HEK293 (cell line): ENCODE measurements at regions not wholly inside any gene's neighbourhood (a gene's known extent, or its start where the extent isn't known, plus 50 kb on each side); places are given as distances from the start of the nearest gene placed in this dataset.

Experiments used
- ZNF558 ChIP-seq: fragments of 450-650 bp; formaldehyde crosslinking; IDR thresholded peaks from 2 replicates; pipeline ENCODE4 v1.5.1; 2016; ENCODE audit warnings: missing biosample characterization, missing genetic modification characterization
- TF ChIP-seq, protein P1 (sequence below): fragments of 450-650 bp; formaldehyde crosslinking; IDR thresholded peaks from 2 replicates; pipeline ENCODE4 v1.5.1; 2017; ENCODE audit warnings: missing biosample characterization, missing genetic modification characterization
- TF ChIP-seq, protein P2 (sequence below): fragments of 450-650 bp; formaldehyde crosslinking; IDR thresholded peaks from 2 replicates; pipeline ENCODE4 v1.5.1; 2016; ENCODE audit warnings: missing biosample characterization, missing genetic modification characterization

DNA sequence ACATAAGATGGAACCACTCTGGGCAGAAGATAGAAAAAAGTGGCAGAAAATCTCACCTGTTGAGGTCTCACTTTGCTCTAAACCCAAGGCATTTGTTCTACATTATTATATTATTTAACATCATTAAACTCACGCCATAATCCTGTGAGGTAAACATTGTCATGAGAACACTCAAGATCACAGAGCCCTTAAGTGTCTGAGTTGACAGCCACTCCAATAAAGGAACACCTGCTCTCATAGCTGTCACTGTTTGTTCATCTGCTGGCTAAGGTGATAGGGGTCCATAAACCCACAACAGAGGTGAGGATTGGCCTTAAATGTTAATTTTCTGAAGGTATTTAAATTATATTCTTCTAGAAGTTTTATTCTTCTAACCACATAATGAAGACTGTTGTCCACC lies 439.7 kb downstream of the RIT2 start:
- TF ChIP-seq ZNF558 (tag by site-specific recombination) = no peak
- TF ChIP-seq, protein P1, sequence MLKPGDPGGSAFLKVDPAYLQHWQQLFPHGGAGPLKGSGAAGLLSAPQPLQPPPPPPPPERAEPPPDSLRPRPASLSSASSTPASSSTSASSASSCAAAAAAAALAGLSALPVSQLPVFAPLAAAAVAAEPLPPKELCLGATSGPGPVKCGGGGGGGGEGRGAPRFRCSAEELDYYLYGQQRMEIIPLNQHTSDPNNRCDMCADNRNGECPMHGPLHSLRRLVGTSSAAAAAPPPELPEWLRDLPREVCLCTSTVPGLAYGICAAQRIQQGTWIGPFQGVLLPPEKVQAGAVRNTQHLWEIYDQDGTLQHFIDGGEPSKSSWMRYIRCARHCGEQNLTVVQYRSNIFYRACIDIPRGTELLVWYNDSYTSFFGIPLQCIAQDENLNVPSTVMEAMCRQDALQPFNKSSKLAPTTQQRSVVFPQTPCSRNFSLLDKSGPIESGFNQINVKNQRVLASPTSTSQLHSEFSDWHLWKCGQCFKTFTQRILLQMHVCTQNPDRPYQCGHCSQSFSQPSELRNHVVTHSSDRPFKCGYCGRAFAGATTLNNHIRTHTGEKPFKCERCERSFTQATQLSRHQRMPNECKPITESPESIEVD (tag by site-specific recombination) = no peak
- TF ChIP-seq, protein P2, sequence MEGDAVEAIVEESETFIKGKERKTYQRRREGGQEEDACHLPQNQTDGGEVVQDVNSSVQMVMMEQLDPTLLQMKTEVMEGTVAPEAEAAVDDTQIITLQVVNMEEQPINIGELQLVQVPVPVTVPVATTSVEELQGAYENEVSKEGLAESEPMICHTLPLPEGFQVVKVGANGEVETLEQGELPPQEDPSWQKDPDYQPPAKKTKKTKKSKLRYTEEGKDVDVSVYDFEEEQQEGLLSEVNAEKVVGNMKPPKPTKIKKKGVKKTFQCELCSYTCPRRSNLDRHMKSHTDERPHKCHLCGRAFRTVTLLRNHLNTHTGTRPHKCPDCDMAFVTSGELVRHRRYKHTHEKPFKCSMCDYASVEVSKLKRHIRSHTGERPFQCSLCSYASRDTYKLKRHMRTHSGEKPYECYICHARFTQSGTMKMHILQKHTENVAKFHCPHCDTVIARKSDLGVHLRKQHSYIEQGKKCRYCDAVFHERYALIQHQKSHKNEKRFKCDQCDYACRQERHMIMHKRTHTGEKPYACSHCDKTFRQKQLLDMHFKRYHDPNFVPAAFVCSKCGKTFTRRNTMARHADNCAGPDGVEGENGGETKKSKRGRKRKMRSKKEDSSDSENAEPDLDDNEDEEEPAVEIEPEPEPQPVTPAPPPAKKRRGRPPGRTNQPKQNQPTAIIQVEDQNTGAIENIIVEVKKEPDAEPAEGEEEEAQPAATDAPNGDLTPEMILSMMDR (tag by site-specific recombination) = no peak
